ENCODE measurements at regions not wholly inside any gene's neighbourhood (a gene's known extent, or its start where the extent isn't known, plus 50 kb on each side); places are given as distances from the start of the nearest gene placed in this dataset.
"Not testable (repeated sequence)": the region's sequence is repeated elsewhere in the genome, so short reads cannot be mapped to it uniquely, and the experiment has no call there.

DNA sequence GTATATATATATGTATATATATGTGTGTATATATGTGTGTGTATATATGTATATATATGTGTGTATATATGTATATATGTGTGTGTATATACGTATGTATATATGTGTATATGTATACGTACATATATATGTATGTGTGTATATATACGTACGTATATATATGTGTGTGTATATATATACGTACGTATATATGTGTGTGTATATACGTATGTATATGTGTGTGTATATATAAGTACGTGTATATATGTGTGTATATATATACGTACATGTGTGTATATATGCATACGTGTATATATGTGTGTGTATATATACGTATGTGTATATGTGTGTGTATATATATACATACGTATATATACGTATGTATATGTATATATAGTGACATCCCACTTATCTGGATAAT lies 154.4 kb downstream of the CDRT15L2 start:
- no peak for DNase-seq (ENCODE audit: low read depth)

DNA sequence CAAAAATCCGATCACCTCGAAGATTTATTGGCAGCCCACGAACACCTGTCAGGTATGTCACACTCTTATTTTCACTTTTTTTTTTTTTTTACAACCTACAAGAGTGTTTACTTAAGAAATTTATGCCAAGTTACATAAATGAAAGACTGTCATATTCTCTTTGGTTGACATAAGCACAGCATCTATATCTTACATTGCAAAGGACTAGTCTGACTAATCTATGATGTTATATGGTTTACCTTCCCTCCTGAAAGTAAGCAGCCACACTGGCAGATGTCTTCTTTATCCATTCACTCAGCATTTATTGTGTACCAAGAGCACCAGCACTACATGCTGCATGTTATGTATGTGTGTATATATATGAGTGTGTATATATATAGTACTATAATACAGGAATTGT lies 156.3 kb downstream of the CDRT15L2 start:
- no peak for DNase-seq (ENCODE audit: low read depth)

- DNase-seq (ENCODE audit: low read depth) = not testable (repeated sequence)
Observed at GRCh38 chr17:20737636-20738035, 158.1 kb downstream of the CDRT15L2 start.

- no peak for DNase-seq (ENCODE audit: low read depth)
Observed at GRCh38 chr17:20771104-20771503, 191.6 kb downstream of the CDRT15L2 start.

DNA sequence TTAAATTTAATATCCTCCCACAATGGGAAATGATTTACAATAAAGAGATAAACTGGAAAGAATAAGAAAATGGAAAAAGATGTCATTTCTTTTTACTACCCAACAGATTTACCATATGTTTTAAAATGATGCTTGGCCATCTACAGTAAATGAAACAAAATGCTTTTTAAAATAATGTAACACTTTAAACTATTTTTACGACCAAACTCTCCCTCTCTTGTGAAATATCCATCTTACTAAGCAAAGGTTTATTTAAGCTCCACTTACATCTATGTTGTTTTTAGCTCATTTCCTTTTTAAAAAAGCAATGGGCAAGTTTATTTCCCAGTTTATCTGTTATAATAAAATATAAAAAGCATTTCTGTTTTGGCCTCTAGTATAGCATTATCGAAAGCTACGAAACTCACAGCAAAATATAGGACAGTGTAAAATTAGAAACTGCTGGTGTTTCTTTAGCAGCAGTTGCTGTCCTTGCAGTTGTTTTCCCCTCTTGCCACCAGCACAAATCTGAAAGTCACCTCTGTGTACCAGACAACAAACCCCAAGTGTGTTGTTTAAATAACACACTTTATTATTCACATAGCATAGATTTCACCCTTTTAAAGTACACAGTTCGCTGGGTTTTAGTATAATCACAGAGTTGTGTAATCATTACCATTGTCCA lies 195.1 kb downstream of the CDRT15L2 start:
- DNase-seq (ENCODE audit: low read depth) = no peak

- DNase-seq (ENCODE audit: low read depth) = no peak
Observed at GRCh38 chr17:20775331-20775730, 195.8 kb downstream of the CDRT15L2 start.

- DNase-seq (ENCODE audit: low read depth) = no peak
Observed at GRCh38 chr17:20779521-20779920, 200.0 kb downstream of the CDRT15L2 start.

DNA sequence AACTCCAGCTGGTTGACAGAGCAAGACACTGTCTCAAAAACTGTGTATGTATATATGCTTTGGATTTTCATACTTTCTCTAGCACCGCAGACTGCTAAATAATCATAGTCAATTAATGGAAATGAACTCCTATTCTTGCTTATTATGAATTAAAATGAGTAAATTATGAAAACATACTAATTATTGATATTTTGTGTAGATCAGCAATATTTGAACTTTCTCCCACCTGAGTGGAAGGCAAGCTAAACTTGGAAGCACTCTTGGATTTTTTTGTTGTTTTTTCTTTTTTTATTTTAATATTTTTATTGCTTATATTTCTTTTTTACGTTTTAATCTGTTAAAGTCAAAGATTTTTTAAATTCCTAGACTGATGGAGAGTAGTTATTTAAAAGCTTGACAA lies 201.7 kb downstream of the CDRT15L2 start:
- DNase-seq (ENCODE audit: low read depth) = no peak

DNA sequence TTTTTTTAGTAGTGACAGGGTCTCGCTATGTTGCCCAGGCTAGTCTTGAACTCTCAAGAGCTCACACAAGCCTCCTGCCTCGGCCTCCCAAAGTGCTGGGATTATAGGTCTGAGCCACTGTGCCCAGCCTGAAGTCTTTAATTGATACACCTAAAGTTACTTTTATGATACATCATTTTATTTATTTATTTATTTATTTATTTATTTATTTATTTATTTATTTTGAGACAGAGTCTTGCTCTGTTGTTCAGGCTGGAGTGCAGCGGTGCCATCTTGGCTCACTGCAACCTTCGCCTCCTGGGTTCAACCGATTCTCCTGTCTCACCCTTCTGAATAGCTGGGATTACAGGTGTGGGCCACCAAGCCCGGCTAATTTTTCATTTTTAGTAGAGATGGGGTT lies 202.3 kb downstream of the CDRT15L2 start:
- DNase-seq (ENCODE audit: low read depth) = not testable (repeated sequence)

GRCh38 chr17:20783091-20783490 lies 203.6 kb downstream of the CDRT15L2 start:
- DNase-seq (ENCODE audit: low read depth) = no peak

GRCh38 chr17:20784100-20784665 lies 204.7 kb downstream of the CDRT15L2 start:
- no peak for DNase-seq (ENCODE audit: low read depth)

- no peak for DNase-seq (ENCODE audit: low read depth)
Observed at GRCh38 chr17:20787281-20787680, 207.8 kb downstream of the CDRT15L2 start.

DNA sequence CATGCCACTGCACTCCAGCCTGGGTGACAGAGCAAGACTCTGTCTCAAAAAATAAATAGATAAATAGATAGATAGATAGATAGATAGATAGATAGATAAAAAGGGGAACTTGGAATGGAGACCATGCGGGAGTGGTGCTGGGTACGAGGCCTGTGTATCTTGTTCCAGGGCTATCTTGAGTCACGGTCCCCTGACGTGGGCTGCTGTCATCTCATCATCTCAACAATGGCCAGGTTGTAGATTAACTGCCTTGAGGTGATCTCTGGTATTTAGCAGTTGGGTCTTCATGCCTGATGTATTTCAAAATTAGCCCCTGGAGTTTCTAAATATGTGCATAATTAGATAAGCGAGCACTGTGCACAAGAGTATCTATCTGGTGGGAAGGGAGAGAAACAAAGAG lies 212.1 kb downstream of the CDRT15L2 start:
- no peak for DNase-seq (ENCODE audit: low read depth)

- DNase-seq (ENCODE audit: low read depth) = not testable (repeated sequence)
Observed at GRCh38 chr17:20794532-20794931, 215.0 kb downstream of the CDRT15L2 start.

DNA sequence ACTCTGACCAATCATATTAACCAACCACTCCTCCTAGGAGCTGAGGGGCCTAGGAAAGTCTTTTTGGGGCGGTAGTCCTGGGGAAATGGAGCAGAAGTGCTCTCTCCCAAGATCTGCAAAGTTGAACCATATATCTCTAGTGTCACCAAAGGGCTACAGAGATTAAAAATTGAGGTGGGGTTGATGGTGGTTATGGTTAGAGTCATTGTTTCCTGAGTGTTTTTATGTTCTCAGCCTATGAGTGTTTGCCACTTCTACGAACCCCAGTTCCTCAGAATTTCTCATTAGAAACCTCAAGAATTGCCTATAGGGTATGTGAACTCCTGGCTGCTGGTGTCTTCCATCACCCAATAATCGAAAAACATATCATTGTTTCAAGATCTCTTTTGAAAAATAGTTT lies 217.8 kb downstream of the CDRT15L2 start:
- DNase-seq (ENCODE audit: low read depth) = no peak

DNA sequence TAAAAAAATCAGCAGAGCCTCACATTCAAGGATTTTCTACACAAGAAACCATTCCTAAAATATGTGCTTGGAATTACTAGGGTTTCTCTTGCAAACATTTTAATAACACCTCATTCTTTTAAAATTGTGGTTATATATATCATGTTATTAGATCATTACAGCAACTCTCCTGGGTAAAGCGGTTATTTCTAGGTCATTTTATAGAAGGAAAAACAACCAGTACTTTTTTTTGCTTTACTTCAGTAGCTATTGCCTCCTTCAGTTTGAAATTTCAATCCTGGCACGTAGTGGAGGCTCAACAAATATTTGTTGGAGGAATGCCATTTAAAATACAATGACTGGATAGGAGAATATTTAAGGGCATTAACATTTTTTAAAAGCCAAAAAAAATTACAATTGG lies 220.6 kb downstream of the CDRT15L2 start:
- no peak for DNase-seq (ENCODE audit: low read depth)

DNA sequence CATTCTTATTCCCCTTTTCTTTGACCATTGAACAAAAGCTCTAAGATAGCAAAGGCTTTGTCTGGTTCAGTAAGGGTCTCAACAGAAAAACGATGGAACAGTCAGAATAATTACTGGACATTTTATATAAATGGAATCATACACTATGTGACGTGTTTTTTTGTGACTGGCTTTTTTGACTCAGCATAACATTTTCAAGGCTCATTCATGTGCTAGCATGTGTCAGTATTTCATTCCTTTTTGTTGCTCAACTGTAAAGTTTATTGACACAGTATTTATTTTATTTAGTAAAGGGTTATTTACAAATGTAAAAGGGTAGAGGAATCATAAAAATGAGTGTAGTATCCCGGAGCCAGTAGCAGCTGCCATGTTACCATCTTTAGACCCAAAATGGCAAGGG lies 226.2 kb downstream of the CDRT15L2 start:
- no peak for DNase-seq (ENCODE audit: low read depth)

DNA sequence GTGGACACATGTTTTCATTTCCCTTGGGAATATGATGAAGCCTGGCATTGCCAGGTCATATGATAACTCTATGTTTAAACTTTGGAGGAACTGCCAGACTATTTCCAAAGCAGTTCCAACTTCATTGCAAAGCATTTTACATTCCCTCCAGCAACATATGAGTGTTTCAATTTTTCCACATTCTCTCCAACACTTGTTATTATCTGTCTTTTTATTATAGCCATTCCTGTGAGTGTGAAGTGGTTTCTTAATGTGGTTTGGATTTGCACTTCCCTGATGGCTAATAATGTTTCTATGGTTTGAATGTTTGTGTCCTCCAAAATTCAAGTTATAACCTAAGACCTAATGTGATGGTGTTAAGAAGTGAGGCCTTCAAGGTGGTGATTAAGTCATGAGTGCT lies 228.0 kb downstream of the CDRT15L2 start:
- DNase-seq (ENCODE audit: low read depth) = not testable (repeated sequence)

DNA sequence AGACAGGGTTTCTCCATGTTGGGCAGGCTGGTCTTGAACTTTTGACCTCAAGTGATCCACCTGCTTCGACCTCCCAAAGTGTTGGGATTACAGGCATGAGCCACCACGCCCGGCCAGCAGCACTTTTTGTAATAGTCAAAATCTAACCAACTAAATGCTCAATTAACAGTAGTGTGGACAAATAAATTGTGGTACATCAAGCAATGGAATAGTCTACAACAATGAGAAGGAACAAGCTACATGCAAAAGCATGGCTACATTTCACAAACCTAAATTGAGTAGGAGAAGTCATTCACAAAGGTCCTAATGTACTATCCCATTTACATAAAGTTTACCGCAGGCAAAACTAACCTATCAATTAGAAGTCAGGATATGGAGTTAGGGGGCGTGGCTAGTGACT lies 227.4 kb downstream of the USP22 start:
- DNase-seq (ENCODE audit: low read depth) = not testable (repeated sequence)

- no peak for DNase-seq (ENCODE audit: low read depth)
Observed at GRCh38 chr17:20823905-20824304, 218.9 kb downstream of the USP22 start.

DNA sequence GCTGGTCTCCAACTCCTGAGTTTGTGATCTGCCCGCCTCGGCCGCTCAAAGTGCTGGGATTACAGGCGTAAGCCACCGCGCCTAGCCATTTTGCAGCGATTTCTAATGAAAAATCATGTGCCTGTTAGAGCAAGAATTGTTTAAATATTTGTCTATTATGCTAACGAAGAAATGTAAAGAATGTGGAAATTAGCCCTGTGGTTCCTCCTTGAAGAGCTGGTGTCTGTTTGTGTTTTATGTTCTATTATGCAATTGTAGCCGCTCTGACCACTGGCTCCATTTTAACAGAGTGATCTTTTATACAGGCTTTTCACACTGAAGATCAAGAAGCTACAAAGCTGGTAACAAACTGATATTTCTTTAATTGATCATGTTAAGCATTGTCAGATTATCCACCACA lies 217.3 kb downstream of the USP22 start:
- no peak for DNase-seq (ENCODE audit: low read depth)

DNA sequence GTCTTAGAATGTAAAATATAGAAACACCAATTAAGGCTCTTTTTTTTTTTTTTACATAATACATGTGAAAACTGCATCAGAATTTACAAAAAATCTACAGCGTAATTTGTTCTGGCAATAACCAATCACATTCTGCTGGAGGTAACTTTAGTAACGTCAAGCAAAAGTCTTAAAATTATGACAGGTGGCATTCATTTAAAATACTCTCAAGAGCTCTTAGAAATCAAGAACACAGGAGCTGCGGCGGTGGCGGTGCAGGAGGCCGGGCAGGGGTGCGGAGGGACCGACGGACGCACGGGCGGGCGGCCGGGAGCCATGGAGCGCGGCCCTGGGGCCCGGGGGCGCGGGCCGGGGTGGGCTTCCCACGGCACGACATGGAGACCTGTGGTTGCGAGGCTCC lies 202.4 kb downstream of the USP22 start:
- DNase-seq (ENCODE audit: low read depth) = not testable (repeated sequence)

DNA sequence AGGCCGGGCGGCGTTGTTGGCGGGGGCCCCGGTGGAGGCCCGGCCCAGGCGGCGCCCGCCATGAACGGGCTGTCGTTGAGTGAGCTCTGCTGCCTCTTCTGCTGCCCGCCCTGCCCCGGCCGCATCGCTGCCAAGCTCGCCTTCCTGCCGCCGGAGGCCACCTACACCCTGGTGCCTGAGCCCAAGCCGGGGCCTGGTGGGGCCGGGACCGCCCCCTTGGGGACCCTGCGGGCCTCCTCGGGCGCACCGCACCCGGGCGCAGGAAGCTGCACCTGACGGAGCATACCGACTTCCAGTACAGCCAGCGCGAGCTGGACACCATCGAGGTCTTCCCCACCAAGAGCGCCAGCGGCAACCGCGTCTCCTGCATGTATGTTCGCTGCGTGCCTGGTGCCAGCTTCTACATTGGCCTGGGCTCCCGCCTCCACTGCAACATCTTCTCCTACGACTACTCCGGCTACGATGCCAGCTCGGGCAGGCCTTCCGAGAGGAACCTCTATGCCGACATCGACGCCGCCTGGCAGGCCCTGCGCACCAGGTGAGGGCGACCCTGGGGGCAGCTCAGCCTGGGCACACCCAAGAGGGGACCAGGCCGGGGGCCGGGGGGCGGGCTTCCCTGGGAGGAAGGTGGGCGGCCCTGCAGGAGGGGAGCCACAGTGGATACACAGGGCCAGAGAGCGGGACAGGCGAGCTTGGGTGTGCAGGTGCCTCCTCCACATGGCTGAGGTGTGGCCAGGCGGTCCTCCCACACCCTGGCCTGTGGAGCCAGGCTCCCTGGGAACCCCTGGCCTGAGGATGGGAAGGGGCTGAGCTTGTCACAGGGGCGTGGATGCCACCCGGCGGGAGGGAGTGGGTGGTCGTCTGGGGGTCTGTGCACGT lies 201.6 kb downstream of the USP22 start:
- DNase-seq (ENCODE audit: low read depth) = not testable (repeated sequence)
